ENCODE measurements at regions not wholly inside any gene's neighbourhood (a gene's known extent, or its start where the extent isn't known, plus 50 kb on each side); places are given as distances from the start of the nearest gene placed in this dataset.

GRCh38 chr18:45201029-45201428 lies 414.2 kb upstream of the SLC14A2 start:
- TF ChIP-seq CTCF (IDR thresholded peaks at IDR 0.05) (no peak), POLR2AphosphoS5 (IDR thresholded peaks at IDR 0.05) (no peak)
